Keratinocyte (primary cell): ENCODE measurements at regions not wholly inside any gene's neighbourhood (a gene's known extent, or its start where the extent isn't known, plus 50 kb on each side); places are given as distances from the start of the nearest gene placed in this dataset.

Experiments used
- EZH2 ChIP-seq: IDR thresholded peaks from one replicate; pipeline ENCODE4 v1.6.1; 2012; ENCODE audit warnings: inconsistent platforms, mild to moderate bottlenecking, low read length, moderate library complexity
- TF ChIP-seq, protein P1 (sequence below), 3 experiments: IDR thresholded peaks in 1 of 3; conservative IDR thresholded peaks in 1 of 3; optimal IDR thresholded peaks in 1 of 3; 2 replicates in 2 of 3; 3 replicates in 1 of 3; pipeline versions ENCODE3 to v1.5.1; 2011; ENCODE audit warnings: low read length in 3 of 3, mild to moderate bottlenecking in 3 of 3, moderate library complexity in 2 of 3, control low read depth in 1 of 3, inconsistent platforms in 1 of 3; ENCODE audit not compliant: insufficient read depth in 2 of 3; ENCODE audit errors: extremely low read depth in 1 of 3

DNA sequence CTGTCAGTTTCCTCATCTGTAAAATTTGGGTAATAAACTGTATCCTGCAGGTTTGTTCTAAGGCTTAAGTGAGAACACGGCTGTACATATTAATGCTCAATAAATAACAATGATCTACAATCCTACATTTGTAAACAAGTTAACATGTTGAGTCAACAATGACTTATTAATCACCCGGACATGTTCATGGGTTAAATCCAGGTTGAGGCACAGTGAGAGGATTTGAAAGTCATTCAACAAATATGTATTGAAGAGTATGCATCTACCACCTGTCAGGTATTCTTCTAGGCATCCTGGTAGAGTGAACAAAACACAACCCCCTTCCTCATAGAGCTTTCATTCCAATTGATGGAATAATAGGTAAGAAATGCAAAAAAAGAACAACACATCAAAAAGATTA, 554.7 kb upstream of the SLC35B3 start:
- TF ChIP-seq, protein P1, sequence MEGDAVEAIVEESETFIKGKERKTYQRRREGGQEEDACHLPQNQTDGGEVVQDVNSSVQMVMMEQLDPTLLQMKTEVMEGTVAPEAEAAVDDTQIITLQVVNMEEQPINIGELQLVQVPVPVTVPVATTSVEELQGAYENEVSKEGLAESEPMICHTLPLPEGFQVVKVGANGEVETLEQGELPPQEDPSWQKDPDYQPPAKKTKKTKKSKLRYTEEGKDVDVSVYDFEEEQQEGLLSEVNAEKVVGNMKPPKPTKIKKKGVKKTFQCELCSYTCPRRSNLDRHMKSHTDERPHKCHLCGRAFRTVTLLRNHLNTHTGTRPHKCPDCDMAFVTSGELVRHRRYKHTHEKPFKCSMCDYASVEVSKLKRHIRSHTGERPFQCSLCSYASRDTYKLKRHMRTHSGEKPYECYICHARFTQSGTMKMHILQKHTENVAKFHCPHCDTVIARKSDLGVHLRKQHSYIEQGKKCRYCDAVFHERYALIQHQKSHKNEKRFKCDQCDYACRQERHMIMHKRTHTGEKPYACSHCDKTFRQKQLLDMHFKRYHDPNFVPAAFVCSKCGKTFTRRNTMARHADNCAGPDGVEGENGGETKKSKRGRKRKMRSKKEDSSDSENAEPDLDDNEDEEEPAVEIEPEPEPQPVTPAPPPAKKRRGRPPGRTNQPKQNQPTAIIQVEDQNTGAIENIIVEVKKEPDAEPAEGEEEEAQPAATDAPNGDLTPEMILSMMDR (optimal IDR thresholded peaks at IDR 0.05 in 1 of 3, IDR thresholded peaks at IDR 0.05 in 1 of 3, conservative IDR thresholded peaks at IDR 0.05 in 1 of 3; ENCODE audit: extremely low read depth in 1 of 3, insufficient read depth in 2 of 3, low read length in 3 of 3) = no peak
- TF ChIP-seq EZH2 = no peak
